ENCODE measurements at regions not wholly inside any gene's neighbourhood (a gene's known extent, or its start where the extent isn't known, plus 50 kb on each side); places are given as distances from the start of the nearest gene placed in this dataset.

DNA sequence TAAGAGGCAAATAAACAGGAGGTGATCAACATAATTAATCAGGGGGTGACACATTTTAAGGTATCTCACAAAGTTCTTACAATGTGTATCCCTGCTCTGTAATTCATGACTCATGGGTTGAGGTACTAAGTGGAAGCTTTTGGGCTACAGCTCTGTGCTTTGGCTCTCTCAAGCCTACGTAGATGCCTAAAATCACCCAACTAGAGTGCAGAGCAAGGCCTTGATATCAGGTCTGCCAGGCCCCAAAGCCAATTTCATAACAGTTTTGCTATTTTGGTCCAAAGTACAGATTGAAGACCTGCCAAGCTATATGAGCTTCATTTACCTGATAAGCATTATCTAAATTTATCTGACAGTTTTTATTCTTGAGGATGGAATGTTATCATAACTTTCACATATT, 175.3 kb upstream of the BET1 start:
- Mint-ChIP-seq H3K27me3 (ENCODE audit: unreplicated experiment) (peaks cover 1% of the 10 kb centered on the region), H3K27ac (ENCODE audit: unreplicated experiment) (no peak overlapping the region), H3K36me3 (ENCODE audit: low read depth, unreplicated experiment) (no peaks in the 10 kb centered on the region), H3K4me1 (ENCODE audit: unreplicated experiment) (peaks cover 24% of the 10 kb centered on the region), H3K9me3 (ENCODE audit: unreplicated experiment) (no peaks in the 10 kb centered on the region), H3K4me3 (ENCODE audit: unreplicated experiment) (no peak overlapping the region)
- TF ChIP-seq, protein P1, sequence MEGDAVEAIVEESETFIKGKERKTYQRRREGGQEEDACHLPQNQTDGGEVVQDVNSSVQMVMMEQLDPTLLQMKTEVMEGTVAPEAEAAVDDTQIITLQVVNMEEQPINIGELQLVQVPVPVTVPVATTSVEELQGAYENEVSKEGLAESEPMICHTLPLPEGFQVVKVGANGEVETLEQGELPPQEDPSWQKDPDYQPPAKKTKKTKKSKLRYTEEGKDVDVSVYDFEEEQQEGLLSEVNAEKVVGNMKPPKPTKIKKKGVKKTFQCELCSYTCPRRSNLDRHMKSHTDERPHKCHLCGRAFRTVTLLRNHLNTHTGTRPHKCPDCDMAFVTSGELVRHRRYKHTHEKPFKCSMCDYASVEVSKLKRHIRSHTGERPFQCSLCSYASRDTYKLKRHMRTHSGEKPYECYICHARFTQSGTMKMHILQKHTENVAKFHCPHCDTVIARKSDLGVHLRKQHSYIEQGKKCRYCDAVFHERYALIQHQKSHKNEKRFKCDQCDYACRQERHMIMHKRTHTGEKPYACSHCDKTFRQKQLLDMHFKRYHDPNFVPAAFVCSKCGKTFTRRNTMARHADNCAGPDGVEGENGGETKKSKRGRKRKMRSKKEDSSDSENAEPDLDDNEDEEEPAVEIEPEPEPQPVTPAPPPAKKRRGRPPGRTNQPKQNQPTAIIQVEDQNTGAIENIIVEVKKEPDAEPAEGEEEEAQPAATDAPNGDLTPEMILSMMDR (IDR thresholded peaks at IDR 0.05; ENCODE audit: unreplicated experiment): no peak
- DNase-seq (ENCODE audit: low spot score): no peak

DNA sequence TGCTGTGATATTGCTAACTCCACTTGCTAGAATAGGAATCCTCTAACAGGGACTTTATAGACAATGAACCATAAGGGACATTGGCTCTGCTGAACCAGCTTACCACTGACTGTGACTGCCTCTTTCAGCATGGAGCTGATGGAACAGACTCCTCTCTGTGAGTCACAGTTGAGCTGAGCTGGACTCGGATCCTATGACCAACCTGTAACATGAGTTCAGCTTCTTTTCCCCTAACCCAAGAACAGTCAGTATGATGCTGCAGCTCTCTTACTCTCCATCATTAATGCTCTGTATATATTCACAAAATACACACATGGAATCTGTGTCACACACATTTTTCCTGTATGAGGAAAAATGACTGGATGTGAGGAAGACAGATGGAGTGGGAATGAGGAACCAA, 177.9 kb upstream of the BET1 start:
- DNase-seq (ENCODE audit: low spot score): no peak
- TF ChIP-seq, protein P1 (IDR thresholded peaks at IDR 0.05; ENCODE audit: unreplicated experiment): no peak
- H3K27me3 Mint-ChIP-seq (ENCODE audit: unreplicated experiment): peaks cover 1% of the 10 kb centered on the region
- peaks cover 14% of the 10 kb centered on the region for H3K4me1 Mint-ChIP-seq (ENCODE audit: unreplicated experiment)
- H3K9me3 Mint-ChIP-seq (ENCODE audit: unreplicated experiment): no peaks in the 10 kb centered on the region
- no peaks in the 10 kb centered on the region for H3K36me3 Mint-ChIP-seq (ENCODE audit: low read depth, unreplicated experiment)
- peak overlapping the region; percentile 39 for H3K27ac Mint-ChIP-seq (ENCODE audit: unreplicated experiment)
- no peak overlapping the region for H3K4me3 Mint-ChIP-seq (ENCODE audit: unreplicated experiment)

DNA sequence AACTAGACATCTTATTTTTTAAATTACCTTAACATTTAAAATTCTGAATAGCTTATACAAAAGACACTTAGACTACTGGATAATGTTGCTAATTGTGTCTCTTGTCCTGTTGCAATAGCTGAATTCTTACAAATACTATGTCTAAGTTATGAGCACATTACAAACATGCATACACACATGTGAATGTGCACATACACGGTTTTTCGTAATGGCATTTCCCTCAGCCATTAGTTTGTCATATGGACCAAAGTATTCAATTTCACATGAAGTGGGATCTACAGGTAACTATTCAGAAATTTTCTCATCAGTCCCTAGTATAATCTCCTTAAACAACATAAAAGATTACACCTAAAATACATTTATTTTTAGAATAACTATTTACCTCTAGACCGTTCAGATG, 178.6 kb upstream of the BET1 start:
- no peaks in the 10 kb centered on the region for H3K36me3 Mint-ChIP-seq (ENCODE audit: low read depth, unreplicated experiment)
- DNase-seq (ENCODE audit: low spot score): no peak
- peak overlapping the region; percentile 89 for H3K27ac Mint-ChIP-seq (ENCODE audit: unreplicated experiment)
- TF ChIP-seq, protein P1 (IDR thresholded peaks at IDR 0.05; ENCODE audit: unreplicated experiment): no peak
- H3K4me1 Mint-ChIP-seq (ENCODE audit: unreplicated experiment): peaks cover 9% of the 10 kb centered on the region
- H3K9me3 Mint-ChIP-seq (ENCODE audit: unreplicated experiment): no peaks in the 10 kb centered on the region
- peaks cover 1% of the 10 kb centered on the region for H3K27me3 Mint-ChIP-seq (ENCODE audit: unreplicated experiment)
- H3K4me3 Mint-ChIP-seq (ENCODE audit: unreplicated experiment): no peak overlapping the region

DNA sequence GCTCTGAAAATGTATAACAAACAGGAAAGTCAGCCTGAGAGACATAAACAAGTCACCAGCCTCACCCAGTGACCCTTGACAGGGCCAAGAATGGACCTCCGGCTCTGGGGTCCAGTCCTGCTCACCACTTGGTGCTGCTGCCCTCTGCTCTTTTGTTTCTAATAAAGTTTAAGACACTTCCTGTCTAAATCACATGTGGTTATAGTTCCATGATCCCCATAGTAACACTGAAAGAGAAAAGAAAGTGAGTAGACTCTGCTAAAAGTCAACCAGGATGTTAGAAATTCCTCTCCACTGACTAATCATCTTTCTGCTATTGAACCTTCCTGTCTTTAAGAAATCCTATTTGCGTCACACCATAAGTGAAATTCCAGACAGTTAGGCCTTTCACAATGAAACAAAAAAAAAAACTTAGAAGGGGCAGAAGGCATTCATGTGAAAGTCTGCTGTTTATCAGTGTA, 179.2 kb upstream of the BET1 start:
- TF ChIP-seq, protein P1 (IDR thresholded peaks at IDR 0.05; ENCODE audit: unreplicated experiment): no peak
- Mint-ChIP-seq H3K36me3 (ENCODE audit: low read depth, unreplicated experiment) (no peaks in the 10 kb centered on the region), H3K27ac (ENCODE audit: unreplicated experiment) (peak overlapping the region; percentile 89), H3K27me3 (ENCODE audit: unreplicated experiment) (peaks cover 1% of the 10 kb centered on the region), H3K4me3 (ENCODE audit: unreplicated experiment) (no peak overlapping the region), H3K9me3 (ENCODE audit: unreplicated experiment) (no peaks in the 10 kb centered on the region), H3K4me1 (ENCODE audit: unreplicated experiment) (peaks cover 9% of the 10 kb centered on the region)
- no peak for DNase-seq (ENCODE audit: low spot score)

DNA sequence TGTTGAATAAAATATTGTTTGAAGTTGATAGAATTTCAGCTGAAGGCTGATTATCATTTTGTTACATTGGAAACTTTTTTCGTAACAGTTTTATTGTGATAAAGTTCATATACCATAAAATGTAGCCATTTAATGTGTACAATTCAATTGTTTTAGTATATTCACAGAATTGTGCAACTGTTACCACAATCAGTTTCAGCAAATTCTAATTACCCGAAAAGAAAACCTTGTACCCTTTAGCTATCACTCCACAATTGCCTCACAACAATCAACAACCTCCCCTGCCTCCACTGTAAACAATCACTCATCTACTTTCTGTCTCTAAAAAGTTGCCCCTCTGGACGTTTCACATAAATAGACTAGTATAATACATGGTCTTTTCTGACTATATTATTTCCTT, 179.7 kb upstream of the BET1 start:
- H3K27ac Mint-ChIP-seq (ENCODE audit: unreplicated experiment): peak overlapping the region; percentile 92

More for the DNA sequence above, 179.7 kb upstream of the BET1 start:
- Mint-ChIP-seq H3K36me3 (ENCODE audit: low read depth, unreplicated experiment) (no peaks in the 10 kb centered on the region), H3K9me3 (ENCODE audit: unreplicated experiment) (no peaks in the 10 kb centered on the region), H3K4me1 (ENCODE audit: unreplicated experiment) (peaks cover 9% of the 10 kb centered on the region), H3K27me3 (ENCODE audit: unreplicated experiment) (peaks cover 1% of the 10 kb centered on the region), H3K4me3 (ENCODE audit: unreplicated experiment) (no peak overlapping the region)
- TF ChIP-seq, protein P1 (IDR thresholded peaks at IDR 0.05; ENCODE audit: unreplicated experiment): no peak
- DNase-seq (ENCODE audit: low spot score): no peak

Data from endothelial cell (in vitro differentiated cells).